NCI-H2081 (cell line): ENCODE measurements at regions not wholly inside any gene's neighbourhood (a gene's known extent, or its start where the extent isn't known, plus 50 kb on each side); places are given as distances from the start of the nearest gene placed in this dataset.

Experiments used
- DNase-seq, 2 experiments: peaks; one replicate each; lab custom pipeline; 2025; lab: John Stamatoyannopoulos, UW

GRCh38 chr21:35938446-35938845 lies 121.9 kb downstream of the SETD4 start:
- DNase-seq, result no peak

- DNase-seq, result no peak
These were observed 126.9 kb downstream of the SETD4 start for GRCh38 chr21:35933466-35933865.

GRCh38 chr21:35932232-35932911 lies 128.0 kb downstream of the SETD4 start:
- peak in 1 of 2 experiments; percentile 52 for DNase-seq

- no peak for DNase-seq
These were observed 130.4 kb downstream of the SETD4 start for GRCh38 chr21:35929901-35930300.

- DNase-seq, result peak in 1 of 2 experiments; percentile 7
These were observed 133.1 kb downstream of the SETD4 start for GRCh38 chr21:35927262-35927661.

- no peak for DNase-seq
These were observed 134.2 kb downstream of the SETD4 start for GRCh38 chr21:35926003-35926740.

GRCh38 chr21:35925497-35925896 lies 134.8 kb downstream of the SETD4 start:
- no peak for DNase-seq

GRCh38 chr21:35924714-35925301 lies 135.5 kb downstream of the SETD4 start:
- no peak for DNase-seq

GRCh38 chr21:35923971-35924370 lies 136.4 kb downstream of the SETD4 start:
- DNase-seq, result no peak

- no peak for DNase-seq
These were observed 137.7 kb downstream of the SETD4 start for GRCh38 chr21:35922618-35923017.

- DNase-seq, result no peak
These were observed 138.9 kb downstream of the SETD4 start for GRCh38 chr21:35921471-35921870.

GRCh38 chr21:35920436-35920835 lies 139.9 kb downstream of the SETD4 start:
- DNase-seq, result no peak

GRCh38 chr21:35915030-35915429 lies 145.3 kb downstream of the SETD4 start:
- DNase-seq, result no peak

GRCh38 chr21:35911412-35912191 lies 148.7 kb downstream of the SETD4 start:
- DNase-seq, result no peak

- DNase-seq, result no peak
These were observed 150.7 kb downstream of the SETD4 start for GRCh38 chr21:35909456-35910223.

- no peak for DNase-seq
These were observed 151.8 kb downstream of the SETD4 start for GRCh38 chr21:35908311-35909078.

GRCh38 chr21:35906586-35906985 lies 153.7 kb downstream of the SETD4 start:
- no peak for DNase-seq

GRCh38 chr21:35905963-35906345 lies 154.4 kb downstream of the SETD4 start:
- no peak for DNase-seq

GRCh38 chr21:35905096-35905962 lies 155.0 kb downstream of the SETD4 start:
- no peak for DNase-seq

- DNase-seq, result peak; percentile 19 to 71
These were observed 159.8 kb downstream of the SETD4 start for GRCh38 chr21:35900539-35900938.
